ENCODE measurements at regions not wholly inside any gene's neighbourhood (a gene's known extent, or its start where the extent isn't known, plus 50 kb on each side); places are given as distances from the start of the nearest gene placed in this dataset.

DNA sequence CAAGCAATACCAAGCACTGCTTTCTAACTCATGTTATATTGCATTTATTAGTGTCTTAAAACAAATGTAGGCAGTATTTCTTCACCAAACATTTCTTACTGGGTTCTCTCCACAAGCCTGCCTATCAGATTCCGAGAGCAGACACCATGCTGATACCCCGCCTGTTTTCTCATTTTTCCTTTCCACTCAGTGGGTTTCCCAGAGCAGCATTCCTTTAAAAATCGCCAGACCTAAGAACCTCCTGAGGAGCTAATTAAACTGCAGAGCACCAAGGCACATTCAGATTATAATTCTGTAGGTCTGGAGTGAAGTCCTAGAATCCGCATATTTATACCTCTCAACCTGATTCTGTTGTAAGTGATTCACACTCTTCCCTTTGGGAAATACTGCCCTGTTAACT, 405.6 kb downstream of the TNS1 start:
- no peak for TF ChIP-seq CTCF (IDR thresholded peaks at IDR 0.05)
- no peak for TF ChIP-seq TCF7L2 (IDR thresholded peaks at IDR 0.05; ENCODE audit: low read depth, low read length)
- TF ChIP-seq, protein P1, sequence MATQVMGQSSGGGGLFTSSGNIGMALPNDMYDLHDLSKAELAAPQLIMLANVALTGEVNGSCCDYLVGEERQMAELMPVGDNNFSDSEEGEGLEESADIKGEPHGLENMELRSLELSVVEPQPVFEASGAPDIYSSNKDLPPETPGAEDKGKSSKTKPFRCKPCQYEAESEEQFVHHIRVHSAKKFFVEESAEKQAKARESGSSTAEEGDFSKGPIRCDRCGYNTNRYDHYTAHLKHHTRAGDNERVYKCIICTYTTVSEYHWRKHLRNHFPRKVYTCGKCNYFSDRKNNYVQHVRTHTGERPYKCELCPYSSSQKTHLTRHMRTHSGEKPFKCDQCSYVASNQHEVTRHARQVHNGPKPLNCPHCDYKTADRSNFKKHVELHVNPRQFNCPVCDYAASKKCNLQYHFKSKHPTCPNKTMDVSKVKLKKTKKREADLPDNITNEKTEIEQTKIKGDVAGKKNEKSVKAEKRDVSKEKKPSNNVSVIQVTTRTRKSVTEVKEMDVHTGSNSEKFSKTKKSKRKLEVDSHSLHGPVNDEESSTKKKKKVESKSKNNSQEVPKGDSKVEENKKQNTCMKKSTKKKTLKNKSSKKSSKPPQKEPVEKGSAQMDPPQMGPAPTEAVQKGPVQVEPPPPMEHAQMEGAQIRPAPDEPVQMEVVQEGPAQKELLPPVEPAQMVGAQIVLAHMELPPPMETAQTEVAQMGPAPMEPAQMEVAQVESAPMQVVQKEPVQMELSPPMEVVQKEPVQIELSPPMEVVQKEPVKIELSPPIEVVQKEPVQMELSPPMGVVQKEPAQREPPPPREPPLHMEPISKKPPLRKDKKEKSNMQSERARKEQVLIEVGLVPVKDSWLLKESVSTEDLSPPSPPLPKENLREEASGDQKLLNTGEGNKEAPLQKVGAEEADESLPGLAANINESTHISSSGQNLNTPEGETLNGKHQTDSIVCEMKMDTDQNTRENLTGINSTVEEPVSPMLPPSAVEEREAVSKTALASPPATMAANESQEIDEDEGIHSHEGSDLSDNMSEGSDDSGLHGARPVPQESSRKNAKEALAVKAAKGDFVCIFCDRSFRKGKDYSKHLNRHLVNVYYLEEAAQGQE (IDR thresholded peaks at IDR 0.05; ENCODE audit: insufficient read depth in 1 of 2, low read depth in 2 of 2, low read length in 1 of 2), result no peak

All from Panc1 (cell line).